NCI-H2171 treated with DMSO at 0.1 percent for 48 hours (cell line): ENCODE measurements at regions not wholly inside any gene's neighbourhood (a gene's known extent, or its start where the extent isn't known, plus 50 kb on each side); places are given as distances from the start of the nearest gene placed in this dataset.
A peak's percentile ranks its signal among the peaks of the same experiment; 100 is the strongest.
"Not testable (repeated sequence)": the region's sequence is repeated elsewhere in the genome, so short reads cannot be mapped to it uniquely, and the experiment has no call there.

Experiments used
- DNase-seq: peaks from one replicate; lab custom pipeline; 2025; lab: John Stamatoyannopoulos, UW

GRCh38 chr2:187783446-187783845 is 229.2 kb upstream of the TFPI start:
- DNase-seq = no peak

GRCh38 chr2:187784138-187784537 is 229.9 kb upstream of the TFPI start:
- not testable (repeated sequence) for DNase-seq

- no peak for DNase-seq
These were observed 245.4 kb upstream of the TFPI start for GRCh38 chr2:187799601-187800000.

GRCh38 chr2:187803816-187804215 is 249.6 kb upstream of the TFPI start:
- no peak for DNase-seq

DNA sequence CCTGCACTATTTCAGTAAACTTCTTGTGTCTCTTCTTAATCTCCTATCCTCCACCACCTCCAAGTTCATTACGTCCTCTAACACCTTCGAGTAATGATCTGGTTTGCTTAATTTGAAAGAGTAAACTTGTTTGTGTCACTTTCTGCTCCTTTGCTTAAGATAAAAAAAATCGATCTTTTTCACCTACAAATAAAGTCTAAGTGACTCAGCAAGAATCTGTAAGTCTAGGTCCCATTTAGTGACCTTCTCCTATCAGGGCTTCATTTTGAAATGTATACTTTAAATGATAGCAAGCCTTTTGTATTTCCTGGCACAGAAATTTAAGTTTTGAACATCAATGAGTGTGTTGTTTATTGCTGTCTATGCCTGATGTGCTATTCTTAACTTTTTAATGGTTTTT is 260.9 kb upstream of the TFPI start:
- DNase-seq = no peak

GRCh38 chr2:187819624-187820023 is 265.4 kb upstream of the TFPI start:
- DNase-seq = no peak

GRCh38 chr2:187825108-187825507 is 270.9 kb upstream of the TFPI start:
- DNase-seq = no peak

- DNase-seq = no peak
These were observed 271.8 kb upstream of the TFPI start for GRCh38 chr2:187826023-187826422.

GRCh38 chr2:187834787-187835186 is 280.6 kb upstream of the TFPI start:
- no peak for DNase-seq

GRCh38 chr2:187838690-187839089 is 284.5 kb upstream of the TFPI start:
- DNase-seq = no peak

- DNase-seq = no peak
These were observed 288.1 kb upstream of the TFPI start for GRCh38 chr2:187842315-187842714.

GRCh38 chr2:187842978-187843847 is 289.0 kb upstream of the TFPI start:
- peak; percentile 10 for DNase-seq

GRCh38 chr2:187847245-187848208 is 293.3 kb upstream of the TFPI start:
- DNase-seq = no peak

DNA sequence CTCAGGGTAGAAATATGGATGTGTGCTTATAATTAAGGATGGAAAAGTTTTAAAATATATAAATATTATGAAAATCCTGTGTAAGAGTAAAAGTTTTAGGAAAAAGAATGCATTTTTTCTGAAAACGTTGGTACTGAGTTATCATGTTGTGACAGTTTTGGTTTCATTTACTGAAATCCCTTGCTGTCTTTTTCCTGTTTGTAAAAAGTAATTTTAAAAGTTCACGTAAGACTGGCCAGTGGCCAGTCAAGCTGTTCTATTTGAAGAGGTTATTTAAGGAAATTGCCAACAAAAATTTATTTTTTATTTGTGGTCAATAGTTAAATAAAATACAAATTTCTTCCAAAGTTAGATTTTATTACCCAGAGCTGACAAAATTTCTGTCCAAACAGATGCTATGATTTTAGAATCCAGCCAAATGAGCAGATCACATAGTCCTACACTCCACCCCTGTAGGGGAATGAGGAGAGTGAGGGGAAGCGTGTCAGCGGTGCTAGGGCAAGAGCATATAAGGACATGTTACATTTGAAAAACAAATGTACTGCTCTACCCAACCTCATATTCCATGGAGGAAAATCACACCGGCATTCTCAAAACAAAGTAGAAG is 297.8 kb upstream of the TFPI start:
- no peak for DNase-seq

- no peak for DNase-seq
These were observed 299.2 kb upstream of the TFPI start for GRCh38 chr2:187853381-187853791.

DNA sequence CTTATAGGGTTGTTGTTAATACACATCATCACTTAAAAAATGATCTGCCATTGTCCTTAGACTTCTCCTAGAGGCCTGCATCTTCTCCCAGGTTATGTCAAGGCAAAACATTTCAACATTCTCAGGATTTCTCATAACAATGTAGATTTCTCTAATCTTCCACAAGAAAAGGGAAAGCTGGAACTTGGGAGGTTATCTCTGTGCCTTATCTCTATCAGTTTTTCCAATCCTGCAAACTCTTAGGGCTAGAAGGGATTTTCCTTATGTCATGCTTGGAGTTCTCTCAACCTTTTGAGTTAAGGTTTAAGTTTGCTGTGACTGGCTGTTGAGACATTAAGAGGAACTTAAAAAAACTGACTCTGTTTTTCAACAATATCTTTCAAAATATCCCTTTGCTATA is 300.6 kb upstream of the TFPI start:
- DNase-seq = no peak

DNA sequence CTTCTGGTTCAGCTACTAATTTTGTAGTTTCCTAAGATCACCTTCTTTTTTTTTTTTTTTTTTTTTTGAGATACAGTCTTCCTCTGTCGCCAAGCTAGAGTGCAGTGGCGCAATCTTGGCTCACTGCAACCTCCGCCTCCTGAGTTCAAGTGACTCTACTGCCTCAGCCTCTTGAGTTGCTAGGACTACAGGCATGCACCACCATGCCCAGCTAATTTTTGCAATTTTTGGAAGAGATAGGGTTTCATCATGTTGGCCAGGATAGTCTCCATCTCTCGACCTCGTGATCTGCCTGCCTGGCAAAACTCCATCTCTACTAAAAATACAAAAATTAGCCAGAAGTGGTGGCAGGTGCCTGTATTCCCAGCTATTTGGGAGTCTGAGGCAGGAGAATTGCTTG is 301.5 kb upstream of the TFPI start:
- no peak for DNase-seq

GRCh38 chr2:187857826-187858225 is 303.6 kb upstream of the TFPI start:
- no peak for DNase-seq

DNA sequence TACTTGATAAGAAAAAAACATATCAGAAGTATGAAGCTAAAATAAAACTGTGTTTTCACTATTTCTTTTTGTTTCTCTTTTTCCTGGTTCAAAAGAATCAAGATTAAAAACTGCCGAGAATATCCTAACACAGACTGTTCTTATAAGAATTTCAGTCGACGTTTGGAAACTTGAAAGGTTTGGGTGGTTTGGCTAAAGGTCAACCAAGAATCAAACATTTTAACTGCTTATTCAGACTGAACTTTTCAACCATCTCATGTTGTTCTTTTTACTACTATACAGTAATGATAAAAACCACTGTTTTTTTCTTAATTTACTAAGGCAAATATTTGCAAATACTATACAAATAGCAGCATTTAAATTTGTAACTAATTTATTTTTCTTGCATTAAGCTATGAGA is 308.5 kb upstream of the TFPI start:
- no peak for DNase-seq

- DNase-seq = no peak
These were observed 310.8 kb upstream of the TFPI start for GRCh38 chr2:187865025-187865424.

DNA sequence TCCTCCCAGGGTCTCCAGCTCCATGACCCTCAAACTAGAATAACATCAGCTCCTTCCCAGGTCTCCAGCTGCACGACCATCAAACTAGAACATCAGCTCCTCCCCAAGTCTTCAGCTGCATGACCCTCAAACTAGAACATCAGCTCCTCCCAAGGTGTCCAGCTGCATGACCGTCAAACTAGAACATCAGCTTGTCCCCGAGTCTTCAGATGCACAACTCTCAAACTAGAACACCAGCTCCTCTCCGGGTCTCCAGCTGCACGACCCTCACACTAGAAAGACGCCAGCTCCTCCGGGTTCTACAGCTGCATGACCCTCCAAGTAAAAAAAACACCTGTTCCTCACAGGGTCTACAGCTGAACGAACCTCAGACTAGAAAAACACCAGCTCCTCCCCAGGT is 312.9 kb upstream of the TFPI start:
- DNase-seq = no peak

GRCh38 chr2:187869195-187869594 is 315.0 kb upstream of the TFPI start:
- DNase-seq = no peak

DNA sequence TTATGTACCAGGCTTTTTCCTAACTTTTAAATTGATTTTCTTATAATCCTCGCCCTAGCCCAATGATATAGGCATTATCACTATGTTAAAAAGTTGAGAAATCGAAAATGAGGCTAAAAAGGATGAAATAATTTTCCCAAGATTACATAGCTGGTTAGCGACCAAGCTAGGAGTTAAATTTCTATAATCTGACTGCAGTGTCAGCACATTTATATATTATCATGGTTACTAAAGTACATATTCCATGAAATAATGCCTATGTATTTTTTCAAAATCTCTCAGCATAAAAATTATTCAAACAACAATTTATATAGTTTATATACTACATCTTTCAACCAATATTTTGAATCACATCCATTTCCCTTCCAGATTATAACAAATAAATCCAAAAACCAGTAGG is 317.3 kb upstream of the TFPI start:
- DNase-seq = no peak
